DMS 273 (cell line): ENCODE measurements at regions not wholly inside any gene's neighbourhood (a gene's known extent, or its start where the extent isn't known, plus 50 kb on each side); places are given as distances from the start of the nearest gene placed in this dataset.
A peak's percentile ranks its signal among the peaks of the same experiment; 100 is the strongest.

Experiments used
- DNase-seq: peaks from one replicate; lab custom pipeline; 2025; ENCODE audit not compliant: unreplicated experiment; lab: John Stamatoyannopoulos, UW

DNA sequence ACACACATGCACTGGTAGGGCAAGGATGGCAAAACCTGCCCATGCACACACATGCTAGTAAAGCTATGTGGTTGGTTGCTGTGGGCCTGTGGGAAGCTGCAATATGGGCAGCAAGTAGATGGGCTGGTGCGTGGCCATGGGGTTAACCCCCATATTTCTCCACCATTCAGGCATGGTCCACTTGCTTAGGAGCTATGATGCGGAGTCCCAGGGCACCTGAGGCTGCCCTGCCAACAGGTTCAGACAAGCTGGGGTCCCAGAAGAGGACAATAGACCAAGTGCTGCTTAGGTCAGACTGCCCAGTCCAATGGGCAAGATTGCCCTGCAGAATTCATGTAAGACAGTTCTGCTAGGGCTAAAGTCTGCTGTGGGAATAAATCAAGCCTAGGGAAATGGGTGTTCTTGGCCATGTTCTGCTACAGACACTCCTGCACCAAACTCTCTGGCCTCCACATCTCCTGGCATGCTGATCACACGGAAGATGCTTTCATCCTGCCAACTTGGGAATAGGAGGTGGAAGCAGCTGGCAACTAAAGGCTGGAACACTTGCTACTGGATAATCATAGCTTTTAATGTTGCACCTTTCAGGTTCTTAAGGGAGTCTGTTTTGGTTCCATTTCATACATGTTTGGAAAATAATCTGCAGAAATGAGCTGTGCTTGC lies 646.3 kb upstream of the SLITRK1 start:
- peak; percentile 2 for DNase-seq

DNA sequence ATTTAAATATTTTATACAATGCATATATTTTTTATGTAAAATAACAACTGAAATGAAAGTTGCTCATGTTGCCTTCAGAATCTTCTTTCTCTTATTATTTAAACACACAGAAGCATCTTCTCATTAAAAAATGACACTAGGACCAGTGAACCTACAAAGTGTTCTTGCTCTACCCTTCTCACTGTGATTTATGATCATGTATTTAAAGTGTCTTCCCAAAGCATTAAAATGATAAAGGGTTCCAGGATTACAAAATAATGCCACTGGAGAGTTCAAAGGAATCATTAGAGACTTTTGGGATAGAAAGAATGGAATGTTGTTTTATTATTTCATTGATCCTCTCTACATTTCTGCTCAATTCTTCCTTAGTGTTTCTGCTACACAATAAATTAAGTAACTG lies 643.6 kb upstream of the SLITRK1 start:
- DNase-seq = no peak

DNA sequence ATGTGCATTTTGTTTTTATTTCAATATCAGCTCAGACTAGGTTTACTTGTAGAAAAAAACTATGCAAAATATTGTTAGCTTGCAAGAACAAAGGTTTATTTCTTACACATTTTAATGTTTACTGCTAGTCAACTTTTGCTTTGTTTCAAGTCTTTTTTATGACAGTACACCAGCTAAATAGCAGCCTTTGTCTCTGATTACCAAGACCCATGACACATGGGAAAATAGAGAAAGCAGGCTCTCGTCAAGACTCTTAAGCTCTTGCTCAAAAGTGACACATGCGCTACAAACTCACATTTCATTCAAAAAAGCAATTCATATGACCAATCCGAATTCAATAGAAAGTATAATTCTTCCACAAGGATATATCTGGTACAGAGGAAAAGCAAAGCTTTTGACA lies 642.3 kb upstream of the SLITRK1 start:
- no peak for DNase-seq

DNA sequence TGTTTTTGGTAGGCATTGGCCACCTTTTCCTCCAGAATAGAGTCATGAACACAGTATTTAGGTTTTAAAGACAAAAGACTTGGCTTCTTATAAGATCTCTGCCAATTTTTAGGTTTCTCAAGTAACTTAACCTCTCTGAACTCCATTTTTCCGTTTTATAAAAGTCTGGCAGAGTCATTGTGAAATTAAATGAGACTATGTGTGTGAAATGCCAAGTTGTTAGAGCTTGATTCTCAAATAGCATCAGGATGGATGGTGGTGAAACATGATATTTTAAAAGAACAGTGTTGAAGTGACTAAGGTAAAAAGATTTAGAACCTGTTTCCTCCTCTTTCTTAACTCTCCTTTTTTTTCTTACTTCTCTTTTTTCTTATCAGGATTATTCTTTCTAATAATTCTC lies 617.7 kb upstream of the SLITRK1 start:
- DNase-seq = no peak

DNA sequence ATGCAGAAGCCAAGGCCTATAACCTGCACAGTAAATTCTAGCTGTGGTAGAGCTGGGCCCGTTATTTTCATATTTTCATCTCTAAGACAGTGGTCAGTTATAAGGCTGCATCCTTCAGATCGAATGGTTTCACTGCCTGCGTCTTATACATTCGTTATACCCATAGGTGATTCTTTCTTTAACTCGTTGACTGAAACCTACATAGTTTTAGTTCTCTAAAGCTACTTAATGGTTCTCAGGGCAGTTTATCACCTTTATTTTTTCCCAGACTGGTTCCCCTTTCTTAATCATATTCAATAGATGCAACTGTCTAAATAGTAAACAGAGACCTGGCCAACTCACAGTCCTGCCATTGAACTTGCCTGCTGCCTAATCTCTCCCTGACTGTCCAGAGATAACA lies 615.3 kb upstream of the SLITRK1 start:
- DNase-seq = no peak

DNA sequence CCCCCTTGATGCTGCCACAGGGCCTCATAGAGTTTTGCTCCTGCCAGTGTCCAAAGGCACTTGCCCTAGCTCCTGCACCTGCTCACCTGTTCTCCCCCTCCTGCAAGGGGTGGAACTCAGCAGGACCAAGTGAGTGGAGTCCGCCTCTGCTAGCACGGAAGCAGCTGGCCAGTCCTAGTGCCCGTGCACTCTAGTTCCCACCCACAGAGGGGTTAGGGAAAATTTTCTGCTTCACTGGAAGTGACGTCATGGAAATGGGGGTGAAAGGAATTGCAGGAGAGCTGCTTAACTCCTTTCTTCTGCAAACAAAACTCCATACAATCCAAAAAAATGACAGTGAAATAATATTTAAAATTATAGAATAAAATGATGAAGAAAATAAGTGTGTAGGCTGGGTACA lies 609.7 kb upstream of the SLITRK1 start:
- no peak for DNase-seq

DNA sequence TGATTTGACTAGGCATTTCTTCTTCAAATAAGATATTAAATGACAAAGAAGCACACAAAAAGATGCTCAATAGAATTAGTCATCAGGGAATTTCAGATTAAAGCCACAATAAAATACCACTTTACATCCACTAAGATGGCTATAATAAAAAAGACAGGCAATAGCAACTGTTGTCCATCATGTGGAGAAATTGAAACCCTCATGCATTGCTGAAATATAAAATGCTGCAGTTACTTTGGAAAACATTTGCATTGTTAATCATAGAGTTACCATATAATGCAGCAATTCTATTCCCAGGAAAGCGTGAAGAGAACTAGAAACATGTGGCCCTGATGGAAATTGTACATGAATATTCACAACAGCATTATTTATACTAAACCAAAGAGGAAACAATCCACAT lies 605.5 kb upstream of the SLITRK1 start:
- no peak for DNase-seq

DNA sequence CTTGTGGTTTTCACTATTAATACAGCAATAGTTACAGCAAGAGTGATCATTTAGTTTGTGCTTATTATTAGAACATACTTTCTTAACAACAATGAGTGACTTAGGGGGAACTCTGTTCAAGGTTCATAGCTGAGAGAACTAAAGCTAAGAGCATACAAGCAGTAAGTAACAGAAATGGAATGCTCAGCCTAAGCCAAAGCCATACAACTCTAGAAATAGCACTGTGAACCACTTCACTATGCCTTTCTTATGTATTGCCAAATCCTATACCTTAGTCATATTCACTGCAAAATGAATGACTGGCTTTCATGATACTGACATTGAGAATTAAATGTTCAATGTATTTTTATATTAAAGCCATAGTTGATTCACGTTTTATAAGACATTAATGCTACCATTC lies 599.7 kb upstream of the SLITRK1 start:
- no peak for DNase-seq

DNA sequence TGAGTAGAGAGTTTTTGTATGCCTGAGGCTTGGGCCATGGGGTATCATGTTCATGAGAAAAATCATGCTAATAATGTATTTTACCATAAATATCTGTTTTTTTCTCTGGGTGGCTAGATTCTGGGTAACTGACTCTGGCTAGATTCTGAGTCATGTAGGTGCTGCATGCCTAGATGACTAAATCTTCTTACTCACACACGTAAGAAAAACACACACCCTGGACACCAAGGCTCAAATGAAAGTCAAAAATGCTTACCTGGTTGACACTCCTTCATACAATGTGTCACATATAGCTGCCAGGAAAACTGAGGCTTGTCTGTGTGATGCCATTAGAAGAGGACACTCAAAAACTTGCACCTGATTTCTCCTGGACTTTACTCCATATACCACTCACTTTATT lies 597.4 kb upstream of the SLITRK1 start:
- no peak for DNase-seq

DNA sequence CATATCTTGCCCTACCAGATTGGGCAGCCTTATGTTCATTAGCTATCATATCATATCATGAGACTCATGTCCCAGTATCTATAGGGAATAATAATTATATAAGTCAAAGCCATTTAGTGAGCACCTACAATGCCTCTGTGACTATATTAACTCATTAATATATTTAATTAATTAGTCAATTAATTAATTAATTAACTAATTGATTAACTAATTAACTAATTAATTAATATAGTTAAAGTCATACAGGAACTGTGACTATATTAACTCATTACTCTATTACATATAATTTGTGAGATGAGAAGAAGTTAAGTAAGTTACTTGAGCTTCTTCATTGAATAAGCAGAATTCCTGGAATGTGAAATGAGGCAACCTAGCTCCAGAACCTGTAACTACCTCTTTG lies 588.3 kb upstream of the SLITRK1 start:
- no peak for DNase-seq

DNA sequence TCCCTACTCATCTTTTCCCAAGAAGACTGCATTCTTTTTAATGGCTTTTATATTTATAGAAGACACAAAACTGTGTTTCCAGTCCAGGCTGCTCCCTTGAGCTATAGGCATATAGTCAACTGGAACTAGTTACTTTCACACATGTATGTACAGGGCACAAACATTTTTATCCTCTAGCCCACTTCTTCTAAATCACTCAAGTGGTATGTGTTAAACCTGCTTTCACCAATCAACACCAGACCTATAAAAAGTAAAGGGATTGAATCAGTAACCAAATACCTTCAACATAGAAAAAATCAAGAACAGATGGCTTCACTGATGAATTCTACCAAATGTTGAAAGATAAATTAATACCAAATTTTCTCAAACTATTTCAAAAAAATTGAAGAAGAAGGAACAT lies 584.2 kb upstream of the SLITRK1 start:
- DNase-seq = no peak

DNA sequence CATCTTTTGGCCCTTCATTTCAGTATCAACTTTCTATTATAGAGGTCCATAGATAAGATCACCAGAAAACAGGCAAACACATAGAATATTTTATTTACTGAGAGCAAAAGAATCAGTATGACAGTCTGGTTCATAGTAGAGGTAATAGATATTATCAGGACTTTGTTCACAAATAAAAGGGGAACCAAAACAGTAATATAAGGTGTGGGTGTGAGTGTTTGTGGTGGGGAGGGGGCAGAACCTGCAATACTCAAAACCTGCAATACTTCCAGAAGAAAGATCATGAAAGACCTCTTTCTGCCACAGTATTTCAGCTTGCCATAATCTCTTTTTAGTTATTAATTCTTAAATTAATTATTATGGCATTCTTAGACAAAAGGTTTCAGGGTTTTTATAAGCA lies 578.7 kb upstream of the SLITRK1 start:
- no peak for DNase-seq

DNA sequence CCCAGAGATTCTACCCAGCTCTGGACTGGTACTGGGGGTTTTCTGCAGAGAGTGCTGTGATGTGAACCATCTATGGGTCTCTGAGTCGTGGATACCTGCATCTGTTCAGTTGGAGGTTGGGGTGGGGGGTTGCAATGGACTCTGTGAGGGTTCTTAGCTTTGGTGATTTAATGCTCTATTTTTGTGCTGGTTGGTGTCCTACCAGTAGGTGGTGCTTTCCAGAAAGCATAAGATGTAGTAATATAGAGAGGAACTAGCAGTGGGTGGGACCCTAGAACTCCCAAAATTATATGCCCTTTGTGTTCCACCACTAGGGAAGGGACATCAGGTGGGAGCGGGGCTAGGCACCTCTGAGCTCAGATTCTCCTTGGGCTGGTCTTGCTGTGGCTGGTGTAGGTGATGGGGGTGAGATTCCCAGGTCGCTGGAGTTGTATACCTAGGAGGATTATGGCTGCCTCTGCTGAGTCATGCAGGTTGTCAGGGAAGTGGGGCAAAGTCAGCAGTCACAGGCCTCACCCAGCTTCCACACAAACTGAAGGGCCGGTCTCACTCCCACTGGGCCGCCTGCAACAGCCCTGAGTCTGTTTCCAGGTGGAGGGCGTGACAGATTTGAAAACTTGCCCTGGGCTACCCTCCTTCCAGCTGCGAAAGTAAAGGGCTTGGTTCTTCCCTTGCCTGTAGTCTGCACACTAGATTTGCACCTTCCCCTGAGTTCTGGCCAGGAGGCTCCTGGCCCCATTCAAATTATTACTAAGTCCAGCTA lies 573.0 kb upstream of the SLITRK1 start:
- peak; percentile 5 for DNase-seq

DNA sequence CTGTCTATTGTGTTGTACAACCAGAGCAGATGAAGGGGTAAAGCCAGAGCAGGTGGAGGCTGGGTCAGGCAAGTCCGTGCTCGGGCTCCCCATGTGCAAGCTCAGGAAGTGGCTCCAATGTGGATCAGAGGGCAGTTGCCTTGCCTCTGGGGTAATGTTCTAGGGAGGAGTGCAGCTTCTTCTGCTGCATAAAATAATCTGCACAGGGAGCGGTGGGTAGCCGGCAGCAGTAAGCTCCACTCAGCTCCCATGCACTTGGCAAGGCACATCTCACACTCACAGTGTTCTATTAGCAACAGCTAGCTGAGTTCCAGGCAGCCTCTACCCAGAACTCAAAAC lies 565.3 kb upstream of the SLITRK1 start:
- peak; percentile 22 for DNase-seq

DNA sequence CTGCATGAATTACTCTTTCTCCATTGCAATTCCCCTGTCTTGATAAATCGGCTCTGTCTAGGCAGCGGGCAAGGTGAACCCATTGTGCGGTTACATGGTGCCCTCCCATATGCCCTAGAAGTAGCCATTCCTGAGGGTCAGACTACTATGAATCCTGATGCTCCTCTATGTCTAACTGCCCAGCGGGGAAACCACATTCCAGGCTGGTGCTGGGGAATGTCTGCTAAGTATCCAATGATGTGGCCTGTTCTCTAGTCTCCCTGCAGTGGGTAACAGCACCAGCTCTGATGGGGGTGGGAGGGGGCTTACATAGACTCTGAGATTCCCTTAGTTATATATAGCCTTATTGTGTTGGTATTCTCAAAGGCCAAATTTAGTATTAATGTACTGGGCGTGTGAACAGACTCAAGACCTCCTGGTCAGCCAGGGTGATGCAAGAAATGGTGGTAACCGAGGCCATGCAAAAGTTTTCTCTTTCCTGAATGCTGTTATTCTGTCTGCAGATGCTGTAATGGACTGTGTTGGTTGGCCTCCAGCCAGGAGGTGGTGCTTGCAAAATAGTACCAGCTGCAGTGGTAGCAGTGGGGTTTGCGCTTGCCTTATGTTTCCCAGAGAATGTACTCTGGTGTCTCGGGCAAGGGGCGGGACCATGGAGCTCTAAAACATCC lies 564.8 kb upstream of the SLITRK1 start:
- DNase-seq = peak; percentile 53

DNA sequence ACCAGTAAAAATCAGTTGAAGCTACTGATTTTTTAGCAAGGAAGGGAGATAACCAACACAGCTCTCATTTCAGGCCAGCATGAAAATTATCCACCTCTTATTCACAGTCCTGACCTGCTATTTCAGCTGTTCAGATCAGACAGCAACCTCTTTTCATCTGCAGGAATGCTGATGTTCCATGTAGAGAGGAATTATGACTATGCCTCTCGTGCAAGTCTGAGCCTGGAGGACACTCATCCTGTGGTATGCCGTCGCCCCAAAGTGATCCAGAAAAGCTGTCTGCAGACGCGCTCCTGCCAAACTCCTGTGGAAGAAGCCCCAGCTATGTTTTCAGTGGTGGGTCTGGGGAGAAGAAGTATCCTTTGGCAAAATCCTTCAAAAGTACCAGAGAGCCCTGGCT lies 563.5 kb upstream of the SLITRK1 start:
- no peak for DNase-seq

DNA sequence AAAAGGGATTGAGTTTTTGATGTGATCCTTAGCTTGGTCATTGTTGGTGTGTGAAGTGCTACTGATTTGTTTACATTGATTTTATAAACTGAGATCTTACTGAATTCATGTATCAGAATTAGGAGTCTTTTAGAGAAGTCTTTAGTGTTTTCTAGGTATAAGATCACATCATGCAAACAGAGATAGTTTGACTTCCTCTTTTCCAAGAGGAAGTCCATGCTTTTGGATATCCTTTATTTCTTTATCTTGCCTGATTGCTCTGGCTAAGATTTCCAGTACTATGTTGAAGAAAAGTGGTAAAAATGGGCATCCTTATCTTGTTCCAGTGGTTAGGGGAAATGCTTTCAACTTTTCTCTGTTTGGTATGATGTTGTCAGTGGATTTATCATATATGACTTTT lies 561.2 kb upstream of the SLITRK1 start:
- no peak for DNase-seq

DNA sequence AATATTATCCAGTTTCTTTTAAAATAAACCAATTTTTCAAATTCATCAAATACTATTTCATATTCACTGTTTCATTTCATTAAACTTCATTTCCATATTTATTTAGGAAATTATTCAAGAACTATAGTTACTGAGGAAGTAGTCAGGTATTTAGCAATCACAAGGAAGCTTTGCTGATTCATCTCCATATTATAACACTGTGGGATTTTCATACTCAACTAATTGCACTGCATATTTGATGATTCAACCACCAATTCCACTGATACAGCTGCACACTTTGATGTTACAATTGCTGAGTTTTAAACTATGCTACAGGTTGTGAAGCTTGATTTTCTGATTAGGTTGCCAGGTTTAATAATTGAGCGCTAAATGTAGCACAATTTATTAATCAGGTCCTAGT lies 556.8 kb upstream of the SLITRK1 start:
- DNase-seq = no peak

DNA sequence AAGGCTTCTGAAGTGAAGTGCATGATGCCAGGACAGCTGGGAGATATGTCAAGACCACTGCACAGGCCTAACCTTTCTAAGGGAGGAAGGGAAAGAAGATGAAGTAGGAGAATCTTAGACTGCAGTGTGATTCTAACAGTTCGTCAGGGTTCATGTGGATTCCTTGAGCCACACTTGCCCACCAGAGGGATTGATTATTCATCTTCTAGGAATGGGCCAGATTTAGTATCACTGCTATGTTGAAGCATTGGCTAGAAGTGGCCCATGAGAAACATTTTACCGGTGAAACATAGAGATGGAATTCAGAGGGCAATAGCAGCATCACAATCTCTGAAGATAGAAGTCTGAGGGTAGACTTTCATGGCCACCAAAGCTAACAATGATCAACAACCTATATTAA lies 550.8 kb upstream of the SLITRK1 start:
- no peak for DNase-seq

DNA sequence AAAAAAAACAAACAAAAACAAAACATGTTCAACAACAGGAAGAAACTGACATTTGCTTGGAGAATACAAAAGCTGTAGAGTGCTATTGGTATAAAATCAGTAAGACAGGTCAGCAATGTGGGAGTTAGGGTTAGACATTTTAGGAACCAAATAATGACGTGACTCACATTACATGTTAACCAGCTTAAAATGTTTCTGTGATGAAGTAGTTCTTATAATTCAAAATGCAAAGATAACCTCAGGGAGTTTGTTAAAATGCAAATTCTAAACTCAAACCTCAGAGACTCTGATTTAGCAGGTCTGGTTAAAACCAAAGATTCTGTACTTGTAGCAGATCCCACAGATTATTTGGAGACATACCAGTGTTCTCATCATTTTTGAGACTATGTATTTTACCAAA lies 549.4 kb upstream of the SLITRK1 start:
- no peak for DNase-seq

DNA sequence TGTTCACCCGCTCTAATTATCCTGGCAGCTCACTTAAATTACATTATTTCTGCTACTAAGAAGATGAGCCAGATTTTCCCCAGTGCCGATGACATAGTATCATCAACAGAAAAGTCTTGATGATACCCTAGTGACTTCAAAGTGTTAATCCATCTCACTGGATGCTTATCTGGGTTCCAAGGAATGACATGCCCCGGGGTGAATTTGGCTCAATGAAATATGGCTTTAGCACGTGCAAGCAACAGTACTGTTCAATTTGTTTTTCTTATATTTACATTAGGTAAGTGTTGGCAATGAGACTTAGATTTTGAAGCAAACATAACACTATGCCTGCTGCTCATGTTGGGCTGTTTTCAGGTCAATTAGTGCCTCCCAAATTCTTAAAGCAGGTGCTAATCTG lies 548.2 kb upstream of the SLITRK1 start:
- DNase-seq = no peak

DNA sequence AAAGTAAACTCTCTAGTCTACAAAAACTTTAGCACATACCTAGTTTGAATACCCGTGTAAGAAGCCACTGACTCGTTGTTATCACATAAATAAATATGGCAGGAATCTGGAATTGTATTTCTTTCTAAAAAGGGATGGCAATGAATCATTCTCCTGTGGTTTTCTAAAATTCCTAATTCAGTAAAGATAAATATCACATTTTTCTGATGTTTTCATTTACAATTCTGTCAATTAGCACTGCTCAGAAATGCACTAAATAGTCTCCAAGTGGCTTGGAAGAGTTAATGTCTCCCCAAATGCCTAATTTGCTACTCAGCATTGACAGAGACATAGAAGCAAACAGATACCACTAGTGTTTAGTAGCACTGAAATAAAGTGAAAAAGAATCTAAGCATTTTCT lies 547.7 kb upstream of the SLITRK1 start:
- DNase-seq = no peak

DNA sequence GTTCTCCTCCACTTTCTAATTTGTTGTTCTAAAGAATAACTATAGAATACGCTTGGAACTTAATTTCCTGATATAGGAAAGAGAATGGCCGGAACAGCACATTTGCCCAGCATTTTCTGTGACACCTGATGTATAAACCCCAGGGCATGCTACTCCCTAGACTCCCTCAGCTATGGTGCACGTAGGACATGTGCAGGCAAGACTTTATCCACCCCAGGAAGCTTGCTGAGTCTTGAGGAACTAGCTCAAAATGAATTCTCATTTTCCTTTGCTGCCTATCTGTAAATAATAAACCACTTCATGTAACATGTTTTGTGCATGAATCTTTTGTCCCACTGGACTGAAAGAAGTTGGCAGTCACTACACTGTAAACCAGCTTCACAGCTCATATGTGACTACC lies 535.8 kb upstream of the SLITRK1 start:
- no peak for DNase-seq
